ENCODE measurements at regions not wholly inside any gene's neighbourhood (a gene's known extent, or its start where the extent isn't known, plus 50 kb on each side); places are given as distances from the start of the nearest gene placed in this dataset.

- Mint-ChIP-seq H3K27me3 (no peaks in the 10 kb centered on the region), H3K4me3 (no peak overlapping the region), H3K36me3 (no peaks in the 10 kb centered on the region), H3K9me3 (peaks cover 2 to 6% (median 2%) of the 10 kb centered on the region in 3 donors), H3K27ac (no peak overlapping the region), H3K4me1 (no peaks in the 10 kb centered on the region)
These were observed 711.1 kb upstream of the NRSN1 start for GRCh38 chr6:23414922-23415321.

GRCh38 chr6:23415819-23416427, 710.1 kb upstream of the NRSN1 start:
- Mint-ChIP-seq H3K36me3 (no peaks in the 10 kb centered on the region), H3K27ac (no peak overlapping the region), H3K27me3 (no peaks in the 10 kb centered on the region), H3K9me3 (peaks cover 0 to 2% (median under 1%) of the 10 kb centered on the region in 3 donors), H3K4me3 (no peak overlapping the region), H3K4me1 (no peaks in the 10 kb centered on the region)

DNA sequence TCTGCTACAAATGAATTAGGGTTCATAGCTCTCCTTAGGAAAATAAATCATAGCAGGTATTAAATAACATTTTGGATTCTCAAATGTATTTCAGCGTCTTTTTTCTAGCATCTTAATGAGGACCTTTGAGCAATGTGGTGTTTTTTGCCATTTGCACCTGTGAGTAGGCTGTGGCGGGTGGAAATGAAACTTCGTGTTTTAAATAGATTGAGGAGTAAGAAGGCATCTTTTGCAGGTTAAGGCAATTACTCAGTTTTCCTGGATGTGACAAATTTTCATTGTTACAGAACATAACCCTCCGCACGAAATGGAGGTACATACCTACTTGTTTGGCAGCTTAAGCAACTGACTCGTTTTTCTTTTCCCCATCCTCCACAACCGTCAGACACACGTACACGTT, 708.9 kb upstream of the NRSN1 start:
- no peak overlapping the region for H3K4me3 Mint-ChIP-seq
- H3K36me3 Mint-ChIP-seq, result no peaks in the 10 kb centered on the region
- peaks cover 0 to 3% (median 2%) of the 10 kb centered on the region in 3 donors for H3K9me3 Mint-ChIP-seq
- H3K27ac Mint-ChIP-seq, result no peak overlapping the region
- no peaks in the 10 kb centered on the region for H3K27me3 Mint-ChIP-seq
- no peaks in the 10 kb centered on the region for H3K4me1 Mint-ChIP-seq

DNA sequence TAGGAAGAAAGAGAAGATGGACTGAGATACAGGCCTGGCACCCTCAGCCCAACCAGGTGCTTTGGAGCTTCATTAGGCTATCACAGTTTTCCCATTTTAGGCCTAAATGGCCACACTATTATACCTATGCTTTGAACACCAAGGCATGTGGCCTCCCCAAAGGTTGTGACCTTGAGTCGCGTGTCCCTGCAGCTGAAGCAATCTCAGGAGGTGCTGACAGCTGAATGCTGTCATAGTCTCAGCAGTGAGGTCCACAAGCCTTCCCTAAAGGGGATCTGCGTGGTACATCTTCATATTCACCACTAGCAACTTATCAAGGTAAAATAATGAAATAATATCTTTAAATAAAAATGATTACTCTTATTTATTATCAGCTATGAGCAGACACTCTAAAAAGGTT, 707.9 kb upstream of the NRSN1 start:
- Mint-ChIP-seq H3K27me3 (no peaks in the 10 kb centered on the region), H3K27ac (no peak overlapping the region), H3K4me3 (no peak overlapping the region), H3K4me1 (no peaks in the 10 kb centered on the region), H3K36me3 (no peaks in the 10 kb centered on the region), H3K9me3 (peaks cover 2 to 5% (median 3%) of the 10 kb centered on the region in 3 donors)

DNA sequence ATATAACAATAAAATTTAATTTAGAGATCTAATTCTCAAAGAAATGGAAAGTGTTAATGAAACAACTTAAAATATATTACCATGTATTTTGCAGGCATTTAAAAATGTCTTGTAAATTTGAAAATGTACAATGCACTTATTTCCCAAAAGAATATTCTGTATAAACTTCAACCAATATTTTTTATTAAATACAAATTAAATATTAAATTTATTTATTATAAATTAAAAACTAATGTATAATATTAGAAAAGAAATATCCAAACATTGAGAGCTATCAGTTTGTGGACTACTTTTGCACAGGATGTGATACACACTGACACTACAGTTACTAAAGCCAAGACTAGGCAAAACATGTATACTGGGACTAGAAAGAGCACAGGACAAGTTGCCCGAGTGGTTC, 707.0 kb upstream of the NRSN1 start:
- no peak overlapping the region for H3K4me3 Mint-ChIP-seq
- no peaks in the 10 kb centered on the region for H3K4me1 Mint-ChIP-seq
- no peak overlapping the region for H3K27ac Mint-ChIP-seq
- H3K27me3 Mint-ChIP-seq, result no peaks in the 10 kb centered on the region
- H3K36me3 Mint-ChIP-seq, result no peaks in the 10 kb centered on the region
- H3K9me3 Mint-ChIP-seq, result peaks cover 2 to 14% (median 3%) of the 10 kb centered on the region in 3 donors

DNA sequence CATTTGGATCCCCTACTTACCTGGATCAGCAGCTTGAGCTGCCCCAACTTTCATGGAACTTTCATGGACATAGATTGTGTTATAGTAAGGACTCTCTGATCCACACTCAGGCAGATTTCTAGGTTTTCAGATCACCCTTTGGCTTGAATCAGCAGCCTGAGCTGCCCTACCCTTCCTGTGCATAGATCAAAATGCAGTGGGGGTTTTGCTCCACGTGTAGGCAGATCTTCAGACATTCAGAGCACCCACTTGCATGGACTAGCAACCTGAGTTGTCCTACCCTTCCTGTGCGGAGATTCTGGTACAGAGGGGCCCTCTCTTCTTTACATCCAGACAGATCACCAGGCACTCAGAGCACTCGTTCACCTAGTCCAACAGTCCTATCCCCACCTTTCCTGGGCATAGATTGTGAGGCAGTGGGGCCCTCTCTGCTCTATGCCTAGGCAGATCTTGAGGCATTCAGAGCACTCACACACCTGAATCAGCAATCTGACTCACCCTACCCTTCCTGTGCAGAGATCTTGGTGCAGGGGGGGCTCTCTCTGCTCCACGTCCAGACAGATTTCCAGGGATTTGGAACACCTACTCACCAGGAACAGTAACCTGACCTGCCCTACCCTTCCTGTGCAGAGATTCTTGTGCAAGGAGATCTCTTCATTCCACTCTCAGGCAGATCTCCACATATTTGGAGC, 705.2 kb upstream of the NRSN1 start:
- H3K4me3 Mint-ChIP-seq, result no peak overlapping the region
- H3K27me3 Mint-ChIP-seq, result no peaks in the 10 kb centered on the region
- no peaks in the 10 kb centered on the region for H3K4me1 Mint-ChIP-seq
- peaks cover 2 to 19% (median 3%) of the 10 kb centered on the region in 3 donors for H3K9me3 Mint-ChIP-seq
- H3K27ac Mint-ChIP-seq, result no peak overlapping the region
- H3K36me3 Mint-ChIP-seq, result no peaks in the 10 kb centered on the region

DNA sequence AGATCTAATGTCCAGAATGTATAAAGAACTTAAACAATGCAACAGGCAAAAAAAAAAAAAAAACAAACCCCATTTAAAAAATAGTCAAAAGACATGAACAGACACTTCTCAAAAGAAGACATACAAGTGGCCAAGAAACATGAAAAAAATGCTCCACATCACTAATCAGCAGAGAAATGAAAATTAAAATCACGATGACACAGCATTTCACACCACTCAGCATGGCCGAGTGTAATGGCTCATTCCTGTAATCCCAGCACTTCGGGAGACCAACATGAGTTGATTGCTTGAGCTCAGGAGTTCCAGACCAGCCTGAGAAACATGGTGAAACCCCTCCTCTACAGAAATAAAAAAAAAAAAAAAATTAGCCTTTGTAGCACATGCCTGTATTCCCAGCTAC, 701.4 kb upstream of the NRSN1 start:
- no peaks in the 10 kb centered on the region for H3K4me1 Mint-ChIP-seq
- H3K9me3 Mint-ChIP-seq, result peaks cover 0 to 25% (median 12%) of the 10 kb centered on the region in 3 donors
- H3K4me3 Mint-ChIP-seq, result no peak overlapping the region
- H3K27me3 Mint-ChIP-seq, result no peaks in the 10 kb centered on the region
- H3K27ac Mint-ChIP-seq, result no peak overlapping the region
- H3K36me3 Mint-ChIP-seq, result no peaks in the 10 kb centered on the region

DNA sequence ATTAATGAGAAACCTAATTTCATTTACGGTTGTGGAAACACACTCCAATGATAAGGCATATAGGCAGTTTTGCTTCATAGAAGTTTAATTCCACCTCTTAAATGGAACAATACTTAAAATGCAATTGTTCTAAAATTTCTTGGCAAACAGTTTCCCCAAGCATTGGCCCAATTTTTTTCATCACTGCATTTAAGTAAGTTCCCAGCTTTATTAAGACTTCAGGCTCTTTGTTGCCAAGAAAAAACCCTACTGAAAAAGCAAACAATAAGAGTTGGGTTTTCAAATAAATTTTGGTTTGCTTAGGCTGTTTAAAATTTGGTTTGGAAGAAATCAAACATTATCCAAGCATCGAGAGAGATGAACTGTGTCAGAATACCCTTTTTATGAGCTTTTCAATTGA, 690.9 kb upstream of the NRSN1 start:
- Mint-ChIP-seq H3K36me3 (peaks cover 1% of the 10 kb centered on the region), H3K27ac (no peak overlapping the region), H3K4me1 (no peaks in the 10 kb centered on the region), H3K9me3 (peaks cover 4 to 9% (median 6%) of the 10 kb centered on the region in 3 donors), H3K27me3 (no peaks in the 10 kb centered on the region), H3K4me3 (no peak overlapping the region)

DNA sequence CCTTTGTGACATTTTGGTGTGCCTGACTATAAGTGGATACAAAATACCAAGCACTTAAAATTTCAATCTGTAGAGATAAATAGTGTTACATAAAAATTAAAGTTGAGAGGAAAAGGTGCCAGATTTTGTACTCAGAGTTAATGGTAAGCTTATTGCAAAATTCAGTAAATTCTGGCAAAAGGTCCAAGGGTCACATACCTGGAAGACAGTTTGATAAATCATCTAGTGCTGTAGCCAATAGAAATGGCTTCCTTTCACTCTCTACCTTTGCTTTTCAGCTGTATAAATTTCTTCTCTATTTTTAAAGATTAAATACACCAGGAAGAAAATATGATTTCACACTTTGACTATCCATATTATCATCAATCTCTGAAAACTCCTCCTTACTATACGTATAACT, 690.2 kb upstream of the NRSN1 start:
- no peaks in the 10 kb centered on the region for H3K4me1 Mint-ChIP-seq
- H3K9me3 Mint-ChIP-seq, result peaks cover 4 to 11% (median 6%) of the 10 kb centered on the region in 3 donors
- H3K27ac Mint-ChIP-seq, result no peak overlapping the region
- peaks cover 1% of the 10 kb centered on the region for H3K36me3 Mint-ChIP-seq
- no peak overlapping the region for H3K4me3 Mint-ChIP-seq
- no peaks in the 10 kb centered on the region for H3K27me3 Mint-ChIP-seq

- Mint-ChIP-seq H3K4me1 (peaks cover 0 to 2% (median 0%) of the 10 kb centered on the region in 3 donors), H3K9me3 (peaks cover 2 to 9% (median 5%) of the 10 kb centered on the region in 3 donors), H3K36me3 (no peaks in the 10 kb centered on the region), H3K27me3 (no peaks in the 10 kb centered on the region), H3K27ac (no peak overlapping the region), H3K4me3 (no peak overlapping the region)
These were observed 684.1 kb upstream of the NRSN1 start for GRCh38 chr6:23441808-23442461.

- Mint-ChIP-seq H3K27me3 (no peaks in the 10 kb centered on the region), H3K27ac (no peak overlapping the region), H3K4me1 (peaks cover 0 to 2% (median 0%) of the 10 kb centered on the region in 3 donors), H3K4me3 (no peak overlapping the region), H3K9me3 (peaks cover 3 to 9% (median 3%) of the 10 kb centered on the region in 3 donors), H3K36me3 (no peaks in the 10 kb centered on the region)
These were observed 680.8 kb upstream of the NRSN1 start for GRCh38 chr6:23445157-23445710.

- Mint-ChIP-seq H3K27me3 (no peaks in the 10 kb centered on the region), H3K36me3 (no peaks in the 10 kb centered on the region), H3K4me1 (no peaks in the 10 kb centered on the region), H3K27ac (no peak overlapping the region), H3K9me3 (peaks cover 0 to 6% (median 4%) of the 10 kb centered on the region in 3 donors), H3K4me3 (no peak overlapping the region)
These were observed 679.5 kb upstream of the NRSN1 start for GRCh38 chr6:23446469-23446967.

DNA sequence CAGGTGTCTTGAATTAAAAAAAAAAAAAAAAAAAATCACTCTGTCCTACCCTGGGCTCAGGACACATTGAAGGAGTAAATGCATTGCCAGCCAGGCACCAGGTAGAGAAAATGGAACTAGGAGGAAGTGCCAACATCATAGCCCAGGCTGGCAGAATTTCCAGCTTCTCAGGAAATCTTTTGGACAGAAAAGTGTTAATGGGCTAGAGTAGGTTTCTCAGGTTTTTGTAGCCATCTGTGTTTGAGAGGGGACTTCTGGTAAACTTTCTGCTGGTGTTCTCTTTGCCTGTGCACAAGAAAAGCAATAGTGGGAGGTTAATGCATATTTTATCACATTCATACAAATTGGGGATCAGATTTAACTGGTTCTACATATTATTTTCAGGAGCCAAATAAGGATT, 678.3 kb upstream of the NRSN1 start:
- Mint-ChIP-seq H3K36me3 (no peaks in the 10 kb centered on the region), H3K4me3 (no peak overlapping the region), H3K4me1 (no peaks in the 10 kb centered on the region), H3K27me3 (no peaks in the 10 kb centered on the region), H3K27ac (no peak overlapping the region), H3K9me3 (peaks cover 2 to 9% (median 4%) of the 10 kb centered on the region in 3 donors)

GRCh38 chr6:23448281-23448680, 677.7 kb upstream of the NRSN1 start:
- H3K27ac Mint-ChIP-seq, result no peak overlapping the region
- no peak overlapping the region for H3K4me3 Mint-ChIP-seq
- peaks cover 3 to 12% (median 4%) of the 10 kb centered on the region in 3 donors for H3K9me3 Mint-ChIP-seq
- no peaks in the 10 kb centered on the region for H3K27me3 Mint-ChIP-seq
- H3K4me1 Mint-ChIP-seq, result no peaks in the 10 kb centered on the region
- no peaks in the 10 kb centered on the region for H3K36me3 Mint-ChIP-seq
